Activated CD4-positive, alpha-beta T cell treated with anti-CD3 and anti-CD28 coated beads, Interleukin-2, amount 10 ng/mL, durations not matched to agents 24 days and 14 days (primary cell): ENCODE measurements at regions not wholly inside any gene's neighbourhood (a gene's known extent, or its start where the extent isn't known, plus 50 kb on each side); places are given as distances from the start of the nearest gene placed in this dataset.

Experiments used
- DNase-seq: peaks from one replicate; pipeline ENCODE4 v3.0.0; 2022
- H3K27ac Mint-ChIP-seq: one replicate; pipeline ENCODE4 v1.8.0; 2022; ENCODE audit warnings: mild to moderate bottlenecking, mixed read lengths
- H3K27me3 Mint-ChIP-seq: one replicate; pipeline ENCODE4 v1.8.0; 2022; ENCODE audit warnings: mixed read lengths
- H3K36me3 Mint-ChIP-seq: one replicate; pipeline ENCODE4 v1.8.0; 2022; ENCODE audit warnings: low read depth, mild to moderate bottlenecking, mixed read lengths
- H3K4me1 Mint-ChIP-seq: one replicate; pipeline ENCODE4 v1.8.0; 2021; ENCODE audit warnings: mixed read lengths
- H3K4me3 Mint-ChIP-seq: one replicate; pipeline ENCODE4 v1.8.0; 2022; ENCODE audit warnings: mild to moderate bottlenecking, moderate library complexity, mixed read lengths
- H3K9me3 Mint-ChIP-seq: one replicate; pipeline ENCODE4 v1.8.0; 2021; ENCODE audit warnings: mixed read lengths
- intact Hi-C: fragments of 100-400 bp; cut with micrococcal nuclease; formaldehyde crosslinking; loops from one replicate; pipeline ENCODE4 v1.15.1; 2023

GRCh38 chr5:159697530-159697929 is 218.8 kb upstream of the ADRA1B start:
- H3K9me3 Mint-ChIP-seq: no peaks in the 10 kb centered on the region
- H3K4me3 Mint-ChIP-seq: no peak overlapping the region
- no peaks in the 10 kb centered on the region for H3K36me3 Mint-ChIP-seq
- intact Hi-C loops: no loop called here
- DNase-seq: no peak
- H3K27ac Mint-ChIP-seq: no peak overlapping the region
- no peaks in the 10 kb centered on the region for H3K4me1 Mint-ChIP-seq
- H3K27me3 Mint-ChIP-seq: peaks cover 6% of the 10 kb centered on the region

- no peak overlapping the region for H3K27ac Mint-ChIP-seq
- no peaks in the 10 kb centered on the region for H3K9me3 Mint-ChIP-seq
- no peak overlapping the region for H3K4me3 Mint-ChIP-seq
- peaks cover 4% of the 10 kb centered on the region for H3K27me3 Mint-ChIP-seq
- intact Hi-C loops: no loop called here
- H3K36me3 Mint-ChIP-seq: no peaks in the 10 kb centered on the region
- no peaks in the 10 kb centered on the region for H3K4me1 Mint-ChIP-seq
- no peak for DNase-seq
Observed at GRCh38 chr5:159698322-159698721, 218.0 kb upstream of the ADRA1B start.

DNA sequence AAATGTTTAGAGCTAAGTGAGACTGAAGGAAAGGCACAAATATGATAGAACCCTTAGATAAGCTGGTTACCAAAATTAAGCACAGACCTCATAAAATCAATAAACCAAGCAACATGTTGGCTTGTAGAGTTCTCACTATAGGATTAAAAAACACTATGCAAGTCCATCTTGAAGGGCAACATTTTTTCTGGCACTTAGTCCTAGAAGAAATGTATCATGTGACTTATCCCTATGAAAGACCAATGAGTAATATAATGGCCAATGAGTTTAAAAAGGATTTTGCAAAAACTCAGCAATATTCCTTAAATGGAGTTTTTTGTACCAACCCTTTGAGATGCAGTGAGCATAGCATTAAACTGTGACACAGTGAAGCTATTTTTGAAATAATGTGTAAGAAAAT is 216.3 kb upstream of the ADRA1B start:
- Mint-ChIP-seq H3K9me3 (no peaks in the 10 kb centered on the region), H3K4me3 (no peak overlapping the region), H3K27ac (no peak overlapping the region), H3K36me3 (no peaks in the 10 kb centered on the region), H3K27me3 (peaks cover 6% of the 10 kb centered on the region), H3K4me1 (no peaks in the 10 kb centered on the region)
- no peak for DNase-seq
- intact Hi-C loops: no loop called here

DNA sequence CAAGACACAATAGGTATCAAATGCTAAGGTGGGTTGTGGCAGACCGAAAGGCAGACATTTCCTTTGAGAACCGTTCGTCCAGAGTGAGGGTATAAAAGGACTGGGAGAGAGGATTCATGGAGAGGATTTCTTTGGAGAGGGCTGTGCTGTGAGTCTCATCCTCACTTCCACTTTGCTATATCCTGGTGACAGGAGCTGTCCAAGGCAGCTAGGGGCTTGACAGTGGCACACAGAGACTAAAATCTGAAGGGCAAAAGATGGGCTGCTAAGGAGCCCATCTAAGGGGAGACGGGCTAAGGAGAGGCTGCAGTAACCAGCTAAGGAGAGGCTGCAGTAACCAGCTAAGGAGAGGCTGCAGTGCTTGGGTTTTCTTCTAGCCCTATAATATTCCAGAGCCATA is 214.0 kb upstream of the ADRA1B start:
- no peak overlapping the region for H3K27ac Mint-ChIP-seq

DNA sequence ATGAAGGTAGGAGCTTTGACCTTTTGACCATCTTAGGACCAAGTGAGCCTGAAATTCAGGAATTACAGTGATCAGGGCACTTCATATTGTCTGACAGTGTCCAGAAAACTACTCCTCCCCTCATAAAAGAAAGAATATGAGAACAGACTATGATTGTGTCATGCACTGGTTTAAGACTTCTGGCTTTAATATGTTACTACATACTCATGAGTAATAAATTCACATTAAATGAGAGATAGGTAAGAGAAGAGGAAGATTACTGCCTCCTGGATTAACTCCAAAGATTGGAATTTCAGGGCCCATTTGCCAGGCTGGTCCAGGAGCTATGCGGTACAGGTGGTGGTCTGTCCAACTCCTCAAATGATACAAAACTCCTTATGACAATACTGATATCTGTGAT is 213.5 kb upstream of the ADRA1B start:
- no peaks in the 10 kb centered on the region for H3K9me3 Mint-ChIP-seq
- no peak overlapping the region for H3K27ac Mint-ChIP-seq
- H3K4me1 Mint-ChIP-seq: no peaks in the 10 kb centered on the region
- no peaks in the 10 kb centered on the region for H3K36me3 Mint-ChIP-seq
- H3K4me3 Mint-ChIP-seq: no peak overlapping the region
- peaks cover 8% of the 10 kb centered on the region for H3K27me3 Mint-ChIP-seq
- DNase-seq: no peak
- intact Hi-C loops: no loop called here

More for the DNA sequence above, 214.0 kb upstream of the ADRA1B start:
- intact Hi-C loops: no loop called here
- no peak for DNase-seq
- no peaks in the 10 kb centered on the region for H3K36me3 Mint-ChIP-seq
- peaks cover 8% of the 10 kb centered on the region for H3K27me3 Mint-ChIP-seq
- no peaks in the 10 kb centered on the region for H3K4me1 Mint-ChIP-seq
- no peaks in the 10 kb centered on the region for H3K9me3 Mint-ChIP-seq
- no peak overlapping the region for H3K4me3 Mint-ChIP-seq

DNA sequence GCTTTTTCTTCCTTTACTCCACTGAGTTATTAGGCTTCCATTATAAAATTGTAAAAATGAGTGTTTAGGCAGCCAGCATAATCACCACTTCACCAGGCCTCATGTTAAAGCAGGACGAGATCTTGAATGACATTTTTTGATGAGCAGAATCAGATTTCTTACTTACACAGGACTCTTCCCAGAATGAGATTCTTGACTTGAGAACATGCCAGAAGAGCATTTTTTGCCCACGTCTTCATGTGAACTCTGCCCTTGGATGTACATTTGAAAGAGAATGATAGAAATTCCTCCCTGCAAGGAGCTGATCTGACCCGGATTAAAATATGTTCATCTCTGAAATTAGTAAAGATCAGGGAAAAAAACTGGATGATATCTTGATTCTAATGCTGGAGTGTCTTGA is 212.1 kb upstream of the ADRA1B start:
- no peak overlapping the region for H3K4me3 Mint-ChIP-seq
- H3K36me3 Mint-ChIP-seq: no peaks in the 10 kb centered on the region
- H3K4me1 Mint-ChIP-seq: no peaks in the 10 kb centered on the region
- H3K27me3 Mint-ChIP-seq: peaks cover 4% of the 10 kb centered on the region
- intact Hi-C loops: no loop called here
- DNase-seq: no peak
- H3K27ac Mint-ChIP-seq: no peak overlapping the region
- H3K9me3 Mint-ChIP-seq: no peaks in the 10 kb centered on the region

- no peak overlapping the region for H3K4me3 Mint-ChIP-seq
- no peak for DNase-seq
- H3K27me3 Mint-ChIP-seq: peaks cover 6% of the 10 kb centered on the region
- H3K4me1 Mint-ChIP-seq: no peaks in the 10 kb centered on the region
- H3K36me3 Mint-ChIP-seq: no peaks in the 10 kb centered on the region
- intact Hi-C loops: no loop called here
- H3K9me3 Mint-ChIP-seq: no peaks in the 10 kb centered on the region
- H3K27ac Mint-ChIP-seq: no peak overlapping the region
Observed at GRCh38 chr5:159705948-159706347, 210.3 kb upstream of the ADRA1B start.

DNA sequence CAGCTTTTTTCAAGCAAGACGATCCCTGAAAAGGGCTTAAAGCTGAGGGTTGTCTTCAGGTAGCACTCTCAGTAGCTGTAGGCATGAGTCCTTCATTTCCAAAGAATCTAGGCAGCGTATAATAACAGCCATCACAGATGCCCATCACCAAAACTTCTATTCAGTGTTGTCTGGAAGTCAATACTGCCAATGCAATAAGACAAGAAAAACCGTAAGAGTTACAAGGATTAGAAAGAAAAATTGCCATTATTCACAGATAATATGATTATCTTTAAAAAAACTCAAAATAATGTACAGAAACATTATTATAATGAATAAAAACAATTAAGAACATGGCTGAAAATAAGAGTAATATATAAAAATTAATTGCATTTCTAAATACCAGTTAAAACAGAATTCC is 208.2 kb upstream of the ADRA1B start:
- Mint-ChIP-seq H3K27me3 (peaks cover 11% of the 10 kb centered on the region), H3K4me1 (no peaks in the 10 kb centered on the region), H3K36me3 (no peaks in the 10 kb centered on the region), H3K4me3 (no peak overlapping the region), H3K27ac (no peak overlapping the region), H3K9me3 (no peaks in the 10 kb centered on the region)
- intact Hi-C loops: no loop called here
- DNase-seq: no peak

GRCh38 chr5:159712672-159713071 is 203.6 kb upstream of the ADRA1B start:
- Mint-ChIP-seq H3K36me3 (no peaks in the 10 kb centered on the region), H3K27me3 (peaks cover 19% of the 10 kb centered on the region), H3K27ac (no peak overlapping the region), H3K4me1 (no peaks in the 10 kb centered on the region), H3K9me3 (no peaks in the 10 kb centered on the region), H3K4me3 (no peak overlapping the region)
- no peak for DNase-seq
- intact Hi-C loops: no loop called here

- Mint-ChIP-seq H3K27me3 (peaks cover 19% of the 10 kb centered on the region), H3K4me1 (no peaks in the 10 kb centered on the region), H3K27ac (no peak overlapping the region), H3K9me3 (no peaks in the 10 kb centered on the region), H3K4me3 (no peak overlapping the region), H3K36me3 (no peaks in the 10 kb centered on the region)
- no peak for DNase-seq
- intact Hi-C loops: no loop called here
Observed at GRCh38 chr5:159713254-159713653, 203.0 kb upstream of the ADRA1B start.

DNA sequence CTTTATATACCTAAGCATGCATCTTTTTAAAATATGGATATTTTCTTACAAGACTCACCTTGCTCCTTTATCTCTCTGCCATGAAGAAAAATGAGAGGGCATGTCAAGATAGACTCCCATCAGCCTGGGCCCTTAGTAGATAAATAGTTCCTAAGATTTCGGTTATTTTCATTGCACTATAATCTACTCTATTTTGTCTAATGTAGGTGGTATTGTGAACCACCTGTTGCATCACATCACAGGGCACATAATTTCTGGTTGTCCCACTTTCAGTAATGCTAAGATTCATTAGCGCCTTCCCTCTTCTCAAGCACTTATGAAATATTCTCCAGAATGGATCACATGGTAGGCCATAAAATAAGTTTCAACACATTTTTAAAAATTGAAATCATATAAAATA is 202.5 kb upstream of the ADRA1B start:
- Mint-ChIP-seq H3K36me3 (no peaks in the 10 kb centered on the region), H3K27ac (no peak overlapping the region), H3K27me3 (peaks cover 19% of the 10 kb centered on the region), H3K9me3 (no peaks in the 10 kb centered on the region), H3K4me1 (no peaks in the 10 kb centered on the region), H3K4me3 (no peak overlapping the region)
- no peak for DNase-seq
- intact Hi-C loops: no loop called here

DNA sequence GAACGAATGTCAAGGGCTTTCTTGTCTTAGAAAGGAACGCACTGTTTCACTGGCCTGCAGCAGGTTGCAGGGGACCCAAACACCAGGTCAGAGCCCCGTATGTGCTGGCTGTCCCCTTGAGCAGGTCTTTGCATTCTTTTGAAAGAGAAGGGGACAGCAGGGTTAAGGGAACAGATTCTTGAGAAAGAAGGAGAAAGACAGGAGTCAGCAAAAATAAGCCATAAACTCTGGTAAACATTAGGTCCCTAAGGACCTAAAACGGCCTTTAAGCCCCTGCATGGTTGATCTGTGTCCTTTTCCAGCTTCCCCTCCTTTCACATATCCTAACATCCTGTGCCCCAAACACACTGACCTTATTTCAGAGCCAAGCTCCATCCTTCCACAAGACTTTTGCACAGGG is 190.8 kb upstream of the ADRA1B start:
- H3K4me1 Mint-ChIP-seq: no peaks in the 10 kb centered on the region
- no peaks in the 10 kb centered on the region for H3K36me3 Mint-ChIP-seq
- no peaks in the 10 kb centered on the region for H3K9me3 Mint-ChIP-seq
- H3K27ac Mint-ChIP-seq: no peak overlapping the region
- intact Hi-C loops: no loop called here
- peaks cover 19% of the 10 kb centered on the region for H3K27me3 Mint-ChIP-seq
- DNase-seq: no peak
- no peak overlapping the region for H3K4me3 Mint-ChIP-seq

GRCh38 chr5:159727167-159727566 is 189.1 kb upstream of the ADRA1B start:
- H3K4me3 Mint-ChIP-seq: no peak overlapping the region
- no peaks in the 10 kb centered on the region for H3K36me3 Mint-ChIP-seq
- intact Hi-C loops: no loop called here
- DNase-seq: no peak
- no peak overlapping the region for H3K27ac Mint-ChIP-seq
- no peaks in the 10 kb centered on the region for H3K9me3 Mint-ChIP-seq
- peaks cover 19% of the 10 kb centered on the region for H3K27me3 Mint-ChIP-seq
- no peaks in the 10 kb centered on the region for H3K4me1 Mint-ChIP-seq

DNA sequence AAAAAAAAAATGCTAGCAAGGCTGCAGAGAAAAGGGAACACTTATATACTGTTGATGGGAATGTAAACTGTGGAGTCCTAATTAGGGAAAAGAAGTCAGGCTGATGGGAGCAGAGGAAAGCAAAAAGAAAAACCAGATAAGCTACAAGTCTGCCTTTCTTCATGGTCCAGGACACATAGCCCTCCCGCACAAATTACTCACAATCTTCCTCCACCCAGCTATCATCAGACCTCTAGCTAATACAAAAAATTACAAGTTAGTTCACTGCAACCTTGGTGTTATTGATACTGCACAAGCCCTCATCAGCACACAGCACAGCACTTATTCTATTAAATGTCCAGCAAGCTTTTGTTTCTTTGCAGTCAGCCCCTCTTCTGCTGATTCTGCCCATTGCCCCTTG is 186.0 kb upstream of the ADRA1B start:
- H3K9me3 Mint-ChIP-seq: no peaks in the 10 kb centered on the region
- H3K27ac Mint-ChIP-seq: no peak overlapping the region
- no peak for DNase-seq
- no peaks in the 10 kb centered on the region for H3K36me3 Mint-ChIP-seq
- H3K4me1 Mint-ChIP-seq: no peaks in the 10 kb centered on the region
- peaks cover 18% of the 10 kb centered on the region for H3K27me3 Mint-ChIP-seq
- no peak overlapping the region for H3K4me3 Mint-ChIP-seq
- intact Hi-C loops: no loop called here

- no peaks in the 10 kb centered on the region for H3K4me1 Mint-ChIP-seq
- intact Hi-C loops: no loop called here
- H3K27me3 Mint-ChIP-seq: peaks cover 18% of the 10 kb centered on the region
- no peak overlapping the region for H3K4me3 Mint-ChIP-seq
- no peak overlapping the region for H3K27ac Mint-ChIP-seq
- H3K36me3 Mint-ChIP-seq: no peaks in the 10 kb centered on the region
- H3K9me3 Mint-ChIP-seq: no peaks in the 10 kb centered on the region
- no peak for DNase-seq
Observed at GRCh38 chr5:159732220-159732619, 184.1 kb upstream of the ADRA1B start.
